SK-N-SH (cell line): ENCODE measurements at regions not wholly inside any gene's neighbourhood (a gene's known extent, or its start where the extent isn't known, plus 50 kb on each side); places are given as distances from the start of the nearest gene placed in this dataset.

Experiments used
- CTCF ChIA-PET: fragments of 300-600, 350-600 bp; formaldehyde crosslinking; extraction: SDS; loops from one replicate; lab custom pipeline; 2021; lab: Yijun Ruan, JAX
- POLR2A ChIA-PET: fragments of 350-600 bp; sonication (Branson Sonifier 250); formaldehyde crosslinking; extraction: SDS; loops from one replicate; lab custom pipeline; 2020; ENCODE audit warnings: antibody characterized with exemption, inconsistent platforms; lab: Yijun Ruan, JAX
- DNase-seq: peaks from one replicate; pipeline ENCODE4 v3.0.0; 2012
- H2AFZ ChIP-seq: fragments of 200-600 bp; sonication (generic); 2 replicates; pipeline ENCODE4 v1.8.1; 2016; ENCODE audit warnings: antibody characterized with exemption, mild to moderate bottlenecking, low read depth
- H3F3A ChIP-seq: fragments of 200-600 bp; sonication (generic); replicated peaks from 2 replicates; pipeline ENCODE3; 2016; ENCODE audit warnings: antibody characterized with exemption, mild to moderate bottlenecking; ENCODE audit not compliant: insufficient read depth
- H3K27ac ChIP-seq, 2 experiments: fragments of 200-500 bp in 1 of 2; fragments of 200-600 bp in 1 of 2; sonication (Bioruptor generic) in 1 of 2; sonication (generic), shearing (Covaris generic) in 1 of 2; 2 replicates each; pipeline versions ENCODE4 v1.5.1 to v1.6.1; 2014 to 2016; ENCODE audit warnings: low read depth in 2 of 2, inconsistent platforms in 1 of 2, low read length in 1 of 2, mild to moderate bottlenecking in 1 of 2, mixed read lengths in 1 of 2
- H3K27me3 ChIP-seq: fragments of 200-600 bp; sonication (generic), shearing (Covaris generic); 2 replicates; pipeline ENCODE4 v1.6.1; 2016; ENCODE audit warnings: mixed run types; ENCODE audit not compliant: insufficient read depth
- H3K36me3 ChIP-seq, 2 experiments: fragments of 200-500 bp in 1 of 2; fragments of 200-600 bp in 1 of 2; sonication (Bioruptor generic) in 1 of 2; sonication (generic) in 1 of 2; replicated peaks in 1 of 2; 2 replicates each; pipeline versions ENCODE3 to v1.5.1; 2014 to 2016; ENCODE audit warnings: low read length in 1 of 2, mild to moderate bottlenecking in 1 of 2; ENCODE audit not compliant: insufficient read depth in 2 of 2, control insufficient read depth in 1 of 2
- H3K4me1 ChIP-seq, 2 experiments: fragments of 200-500 bp in 1 of 2; fragments of 200-600 bp in 1 of 2; sonication (Bioruptor generic) in 1 of 2; sonication (generic), shearing (Covaris generic) in 1 of 2; 2 replicates each; pipeline versions ENCODE4 v1.5.1 to v1.6.1; 2014 to 2016; ENCODE audit warnings: low read depth in 1 of 2, low read length in 1 of 2, mixed run types in 1 of 2; ENCODE audit not compliant: insufficient read depth in 2 of 2, control insufficient read depth in 1 of 2
- H3K4me2 ChIP-seq: fragments of 200-600 bp; sonication (generic), shearing (Covaris generic); 2 replicates; pipeline ENCODE4 v1.6.1; 2017; ENCODE audit warnings: mixed run types
- H3K4me3 ChIP-seq, 2 experiments: fragments of 200-500 bp in 1 of 2; fragments of 200-600 bp in 1 of 2; sonication (Bioruptor generic) in 1 of 2; sonication (generic), shearing (Covaris generic) in 1 of 2; 2 replicates each; pipeline versions ENCODE4 v1.5.1 to v1.8.1; 2014 to 2016; ENCODE audit warnings: low read depth in 2 of 2, inconsistent platforms in 1 of 2, low read length in 1 of 2, mild to moderate bottlenecking in 1 of 2, mixed read lengths in 1 of 2, moderate library complexity in 1 of 2
- H3K79me2 ChIP-seq: fragments of 200-600 bp; sonication (generic); 2 replicates; pipeline ENCODE4 v1.8.1; 2017; ENCODE audit warnings: mild to moderate bottlenecking; ENCODE audit not compliant: insufficient read depth
- H3K9ac ChIP-seq: fragments of 200-600 bp; sonication (generic); 2 replicates; pipeline ENCODE4 v1.6.1; 2017; ENCODE audit warnings: mixed run types
- H3K9me2 ChIP-seq: fragments of 200-600 bp; sonication (generic); 2 replicates; pipeline ENCODE4 v1.6.1; 2017; ENCODE audit warnings: mixed run types
- H3K9me3 ChIP-seq: fragments of 200-600 bp; sonication (generic); 2 replicates; pipeline ENCODE4 v1.6.1; 2017; ENCODE audit warnings: mixed run types, mild to moderate bottlenecking, moderate library complexity
- H4K20me1 ChIP-seq: fragments of 200-600 bp; sonication (generic); 2 replicates; pipeline ENCODE4 v1.6.1; 2017; ENCODE audit warnings: mild to moderate bottlenecking, mixed run types; ENCODE audit not compliant: insufficient read depth
- RCOR1 ChIP-seq: fragments of 150-350 bp; IDR thresholded peaks from 2 replicates; pipeline ENCODE4 v1.6.1; 2017; ENCODE audit warnings: antibody characterized with exemption, low read length
- RFX5 ChIP-seq: IDR thresholded peaks from 2 replicates; pipeline ENCODE4 v1.6.1; 2012; ENCODE audit warnings: mild to moderate bottlenecking, improper control_type of control experiment, low read length
- RXRA ChIP-seq: IDR thresholded peaks from 2 replicates; pipeline ENCODE4 v1.4.0; 2012; ENCODE audit warnings: low read depth, mild to moderate bottlenecking, borderline replicate concordance
- SMC3 ChIP-seq: IDR thresholded peaks from 2 replicates; pipeline ENCODE4 v1.6.1; 2012; ENCODE audit warnings: low read depth, low read length, improper control_type of control experiment
- TCF12 ChIP-seq: IDR thresholded peaks from 2 replicates; pipeline ENCODE4 v1.4.0; 2012
- WGBS: methylation state at CpG from one replicate; pipeline ENCODE4 v1.1.6; 2017; ENCODE audit warnings: low lambda C conversion rate; 5-methylcytosine and 5-hydroxymethylcytosine counted together
- small RNA-seq, 7 experiments: library from RNA; depleted of rRNA; stranded (forward); fragments of <200 nt; gene quantifications; one replicate each; pipeline ENCODE3, GENCODE V24; 2012
- TF ChIP-seq, protein P1 (sequence below): fragments of 200-600 bp; sonication (generic); IDR thresholded peaks from 2 replicates; pipeline ENCODE4 v1.6.1; 2017; ENCODE audit warnings: antibody characterized with exemption, mild to moderate bottlenecking, moderate library complexity

GRCh38 chr14:28704153-28704552 is 62.4 kb upstream of the FOXG1 start (continued):
- TF ChIP-seq, protein P1, sequence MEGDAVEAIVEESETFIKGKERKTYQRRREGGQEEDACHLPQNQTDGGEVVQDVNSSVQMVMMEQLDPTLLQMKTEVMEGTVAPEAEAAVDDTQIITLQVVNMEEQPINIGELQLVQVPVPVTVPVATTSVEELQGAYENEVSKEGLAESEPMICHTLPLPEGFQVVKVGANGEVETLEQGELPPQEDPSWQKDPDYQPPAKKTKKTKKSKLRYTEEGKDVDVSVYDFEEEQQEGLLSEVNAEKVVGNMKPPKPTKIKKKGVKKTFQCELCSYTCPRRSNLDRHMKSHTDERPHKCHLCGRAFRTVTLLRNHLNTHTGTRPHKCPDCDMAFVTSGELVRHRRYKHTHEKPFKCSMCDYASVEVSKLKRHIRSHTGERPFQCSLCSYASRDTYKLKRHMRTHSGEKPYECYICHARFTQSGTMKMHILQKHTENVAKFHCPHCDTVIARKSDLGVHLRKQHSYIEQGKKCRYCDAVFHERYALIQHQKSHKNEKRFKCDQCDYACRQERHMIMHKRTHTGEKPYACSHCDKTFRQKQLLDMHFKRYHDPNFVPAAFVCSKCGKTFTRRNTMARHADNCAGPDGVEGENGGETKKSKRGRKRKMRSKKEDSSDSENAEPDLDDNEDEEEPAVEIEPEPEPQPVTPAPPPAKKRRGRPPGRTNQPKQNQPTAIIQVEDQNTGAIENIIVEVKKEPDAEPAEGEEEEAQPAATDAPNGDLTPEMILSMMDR: no peak
- no peak for TF ChIP-seq RCOR1
- TF ChIP-seq SMC3: no peak

DNA sequence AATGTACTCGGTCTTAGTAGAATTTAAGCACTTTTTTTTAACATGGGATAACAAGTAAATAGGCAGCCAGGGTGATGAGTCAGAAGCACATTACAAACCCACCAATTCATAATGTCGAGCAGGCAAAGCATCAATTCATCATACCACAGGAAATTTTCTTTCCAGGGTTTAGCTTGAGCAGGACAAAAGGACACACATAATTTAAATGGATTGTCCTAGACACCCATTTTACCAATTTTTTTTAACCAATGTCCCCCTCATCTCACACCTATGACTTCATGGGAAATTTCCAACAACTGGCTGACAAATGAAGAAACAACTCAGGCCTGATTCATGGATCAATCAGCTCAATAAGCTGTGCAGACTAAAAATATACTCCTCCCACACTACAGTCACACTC is 58.8 kb upstream of the FOXG1 start:
- no peak overlapping the region for H3K27ac ChIP-seq
- H2AFZ ChIP-seq: no peak overlapping the region
- no peaks in the 10 kb centered on the region for H3K79me2 ChIP-seq
- POLR2A ChIA-PET: no interaction called here
- TF ChIP-seq RFX5 (no peak), RXRA (no peak)
- TF ChIP-seq, all 33 proteins: peak for 0
- no peak overlapping the region for H3K9ac ChIP-seq
- no peaks in the 10 kb centered on the region for H4K20me1 ChIP-seq
- DNase-seq: no peak
- CTCF ChIA-PET: no interaction called here
- H3K9me3 ChIP-seq: no peaks in the 10 kb centered on the region
- no peaks in the 10 kb centered on the region for H3K36me3 ChIP-seq
- no peak overlapping the region for H3K4me2 ChIP-seq
- no peak overlapping the region for H3K4me3 ChIP-seq
- H3F3A ChIP-seq: no peaks in the 10 kb centered on the region
- H3K9me2 ChIP-seq: no peaks in the 10 kb centered on the region
- WGBS: 3% methylated on average over 2 of the region's 2 CpGs
- no peaks in the 10 kb centered on the region for H3K27me3 ChIP-seq
- no peaks in the 10 kb centered on the region for H3K4me1 ChIP-seq

DNA sequence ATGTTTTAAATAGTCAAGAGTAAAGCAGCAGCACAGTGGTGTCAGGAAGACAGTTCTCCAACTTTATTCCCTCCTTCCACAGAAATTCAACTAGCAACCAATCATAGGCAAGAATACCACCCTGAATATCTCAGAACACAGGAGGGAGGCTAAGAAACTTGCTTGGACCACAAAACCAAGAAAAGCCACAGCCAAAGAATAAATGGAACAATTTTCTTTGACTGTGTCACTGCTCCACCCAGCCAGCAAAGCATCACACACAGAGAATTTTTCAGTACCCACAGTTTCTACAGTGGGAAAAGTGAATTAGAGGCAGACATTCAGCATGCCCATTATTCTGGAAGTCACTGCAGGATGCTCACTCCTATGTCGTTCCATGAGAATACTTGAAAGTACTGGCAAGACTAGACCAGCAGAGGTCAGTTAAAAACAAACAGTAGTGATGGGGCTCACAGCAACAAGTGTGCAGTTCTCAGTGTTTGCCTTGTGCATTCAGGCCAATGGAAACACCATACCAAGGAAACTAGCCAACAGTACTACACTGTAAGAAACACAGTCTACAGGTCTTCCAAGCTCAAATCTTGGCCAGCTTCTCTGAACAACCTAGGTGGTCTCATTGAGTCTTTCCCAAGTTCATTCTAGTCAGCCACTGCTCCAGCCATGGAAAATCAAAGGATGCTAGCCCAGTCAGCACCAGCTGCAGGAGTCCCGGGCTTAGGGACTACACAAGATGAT is 56.8 kb upstream of the FOXG1 start:
- CTCF ChIA-PET: interaction anchor here (0.7 kb wide), 1 partner anchor 8 kb away, joined by 3 read pairs; no protein-coding TSS in a partner anchor
- 0% methylated on average over 2 of the region's 2 CpGs for WGBS
- no peak overlapping the region for H3K9ac ChIP-seq
- no peak overlapping the region for H3K4me3 ChIP-seq
- no peaks in the 10 kb centered on the region for H3K79me2 ChIP-seq
- no peak overlapping the region for H3K27ac ChIP-seq
- POLR2A ChIA-PET: no interaction called here
- no peaks in the 10 kb centered on the region for H4K20me1 ChIP-seq
- H3K4me2 ChIP-seq: no peak overlapping the region
- no peaks in the 10 kb centered on the region for H3K9me3 ChIP-seq
- H2AFZ ChIP-seq: no peak overlapping the region
- no peaks in the 10 kb centered on the region for H3F3A ChIP-seq
- no peak for DNase-seq
- no peaks in the 10 kb centered on the region for H3K27me3 ChIP-seq
- no peaks in the 10 kb centered on the region for H3K9me2 ChIP-seq
- no peak for TF ChIP-seq TCF12
- H3K36me3 ChIP-seq: no peaks in the 10 kb centered on the region
- H3K4me1 ChIP-seq: no peaks in the 10 kb centered on the region

Small RNA genes in the stretch of these regions (small RNA-seq; reads per million reads assigned to genes)
- gene EIF4A1P12 (0 reads per million in 7 experiments), gene MIR3171 (0 to 30.9 (median 6.9) reads per million in 7 experiments), gene MIR4307 (0 reads per million in 7 experiments)
